Muscle layer of duodenum (tissue), 2 donors: ENCODE measurements at regions not wholly inside any gene's neighbourhood (a gene's known extent, or its start where the extent isn't known, plus 50 kb on each side); places are given as distances from the start of the nearest gene placed in this dataset.
"Not testable (repeated sequence)": the region's sequence is repeated elsewhere in the genome, so short reads cannot be mapped to it uniquely, and the experiment has no call there.

ENCODE experiments used
- H3K27ac ChIP-seq: one replicate; pipeline ENCODE4 v1.7.0; 2013; ENCODE audit warnings: mild to moderate bottlenecking, low read length
- H3K27me3 ChIP-seq: one replicate; pipeline ENCODE4 v1.7.0; 2013; ENCODE audit warnings: low read depth, mild to moderate bottlenecking, control low read depth, low read length
- H3K36me3 ChIP-seq, 2 donors: one replicate each; pipeline ENCODE4 v1.7.0; 2013; ENCODE audit warnings: low read length in 2 of 2, control low read depth in 1 of 2, mild to moderate bottlenecking in 1 of 2; ENCODE audit not compliant: insufficient read depth in 2 of 2, control insufficient read depth in 1 of 2
- H3K4me1 ChIP-seq, 2 donors: one replicate each; pipeline ENCODE4 v1.7.0; 2013; ENCODE audit warnings: low read length in 2 of 2, mild to moderate bottlenecking in 2 of 2, control low read depth in 1 of 2, moderate library complexity in 1 of 2; ENCODE audit not compliant: insufficient read depth in 2 of 2, control insufficient read depth in 1 of 2
- H3K4me3 ChIP-seq, 2 donors: one replicate each; pipeline ENCODE4 v1.7.0; 2013; ENCODE audit warnings: low read length in 2 of 2, low read depth in 1 of 2, mild to moderate bottlenecking in 1 of 2
- H3K9me3 ChIP-seq, 2 donors: one replicate each; pipeline ENCODE4 v1.7.0; 2013; ENCODE audit warnings: low read length in 2 of 2, control low read depth in 1 of 2, mild to moderate bottlenecking in 1 of 2; ENCODE audit not compliant: control insufficient read depth in 1 of 2
- donor health status: healthy.

DNA sequence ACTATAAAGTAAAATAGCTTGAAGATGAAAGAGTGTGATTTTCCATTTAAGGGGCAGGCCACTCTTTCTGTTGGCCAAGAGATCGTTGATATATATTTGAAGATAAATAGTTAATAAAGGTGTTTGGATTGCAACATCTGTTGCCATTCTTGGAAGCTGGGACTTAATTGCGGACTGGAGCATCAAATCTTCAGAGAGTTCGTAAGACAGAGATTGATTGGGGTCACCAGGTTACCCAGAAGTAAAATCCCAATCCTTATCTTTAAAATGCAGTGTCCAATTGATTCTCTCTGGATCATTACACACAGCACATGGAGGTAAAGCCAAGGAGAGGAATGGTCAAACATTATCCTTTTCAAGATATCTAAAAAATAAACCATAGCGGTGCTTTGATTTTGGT is 220.8 kb upstream of the HES1 start:
- H3K9me3 ChIP-seq = no peaks in the 10 kb centered on the region
- H3K36me3 ChIP-seq = no peaks in the 10 kb centered on the region
- no peak overlapping the region for H3K4me3 ChIP-seq
- no peaks in the 10 kb centered on the region for H3K4me1 ChIP-seq
- H3K27ac ChIP-seq = no peak overlapping the region
- no peaks in the 10 kb centered on the region for H3K27me3 ChIP-seq

GRCh38 chr3:193915613-193916012 is 220.3 kb upstream of the HES1 start:
- no peak overlapping the region for H3K27ac ChIP-seq
- H3K9me3 ChIP-seq = no peaks in the 10 kb centered on the region
- H3K4me3 ChIP-seq = no peak overlapping the region
- no peaks in the 10 kb centered on the region for H3K36me3 ChIP-seq
- H3K27me3 ChIP-seq = no peaks in the 10 kb centered on the region
- H3K4me1 ChIP-seq = no peaks in the 10 kb centered on the region

- no peak overlapping the region for H3K4me3 ChIP-seq
Measured at GRCh38 chr3:193917158-193917557, 218.8 kb upstream of the HES1 start.

GRCh38 chr3:193921465-193921864 is 214.5 kb upstream of the HES1 start:
- H3K9me3 ChIP-seq = peaks cover 0 to 15% of the 10 kb centered on the region in 2 donors
- no peaks in the 10 kb centered on the region for H3K36me3 ChIP-seq
- H3K4me3 ChIP-seq = no peak overlapping the region
- no peaks in the 10 kb centered on the region for H3K27me3 ChIP-seq
- H3K27ac ChIP-seq = no peak overlapping the region
- no peaks in the 10 kb centered on the region for H3K4me1 ChIP-seq

More at GRCh38 chr3:193917158-193917557, 218.8 kb upstream of the HES1 start:
- Histone ChIP-seq H3K36me3 (no peaks in the 10 kb centered on the region), H3K4me1 (no peaks in the 10 kb centered on the region), H3K27me3 (no peaks in the 10 kb centered on the region), H3K9me3 (no peaks in the 10 kb centered on the region), H3K27ac (no peak overlapping the region)

GRCh38 chr3:193922034-193922774 is 213.7 kb upstream of the HES1 start:
- H3K4me3 ChIP-seq = no peak overlapping the region

DNA sequence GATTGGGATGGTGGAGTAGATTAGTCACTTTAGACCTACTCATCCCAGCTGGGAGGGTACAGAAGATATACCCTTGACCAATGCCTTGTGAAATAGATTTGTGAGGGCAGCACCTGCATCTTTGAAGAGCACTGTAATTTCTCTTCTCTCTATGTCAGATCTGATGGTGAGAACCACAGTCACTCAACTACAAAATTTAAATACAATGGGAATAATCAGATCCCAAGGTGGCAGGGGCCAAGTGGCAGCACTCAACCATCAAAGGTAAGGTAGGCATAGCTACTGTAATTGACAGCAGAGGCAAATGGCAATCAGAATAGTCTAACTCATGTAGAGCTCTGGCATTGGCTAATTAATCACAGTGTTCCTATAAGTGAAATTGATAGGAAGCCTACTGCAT is 212.0 kb upstream of the HES1 start:
- H3K4me3 ChIP-seq, H3K27ac ChIP-seq, H3K36me3 ChIP-seq, H3K27me3 ChIP-seq, H3K4me1 ChIP-seq: not testable (repeated sequence)
- H3K9me3 ChIP-seq = peaks cover 0 to 15% of the 10 kb centered on the region in 2 donors

More at GRCh38 chr3:193922034-193922774, 213.7 kb upstream of the HES1 start:
- no peak overlapping the region for H3K27ac ChIP-seq
- peaks cover 0 to 15% of the 10 kb centered on the region in 2 donors for H3K9me3 ChIP-seq
- no peaks in the 10 kb centered on the region for H3K27me3 ChIP-seq
- no peaks in the 10 kb centered on the region for H3K36me3 ChIP-seq
- H3K4me1 ChIP-seq = no peaks in the 10 kb centered on the region

DNA sequence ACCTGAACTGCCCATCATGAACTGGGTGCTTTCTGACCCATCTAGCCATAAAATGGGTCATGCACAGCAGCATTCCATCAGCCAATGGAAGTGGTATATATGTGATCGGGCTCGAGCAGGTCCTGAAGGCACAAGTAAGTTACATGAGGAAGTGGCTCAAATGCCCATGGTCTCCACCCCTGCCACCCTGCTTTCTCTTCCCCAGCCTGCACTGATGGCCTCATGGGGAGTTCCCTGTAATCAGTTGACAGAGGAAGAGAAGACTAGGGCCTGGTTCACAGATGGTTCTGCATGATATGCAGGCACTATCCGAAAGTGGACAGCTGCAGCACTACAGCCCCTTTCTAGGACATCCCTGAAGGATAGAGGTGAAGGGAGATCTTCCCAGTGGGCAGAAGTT is 209.9 kb upstream of the HES1 start:
- H3K4me1 ChIP-seq, H3K4me3 ChIP-seq, H3K27ac ChIP-seq, H3K27me3 ChIP-seq, H3K36me3 ChIP-seq: not testable (repeated sequence)
- H3K9me3 ChIP-seq = peaks cover 0 to 15% of the 10 kb centered on the region in 2 donors

- H3K36me3 ChIP-seq, H3K27ac ChIP-seq, H3K4me1 ChIP-seq, H3K4me3 ChIP-seq, H3K27me3 ChIP-seq: not testable (repeated sequence)
- H3K9me3 ChIP-seq = peaks cover 0 to 15% of the 10 kb centered on the region in 2 donors
Measured at GRCh38 chr3:193927413-193928206, 208.3 kb upstream of the HES1 start.

DNA sequence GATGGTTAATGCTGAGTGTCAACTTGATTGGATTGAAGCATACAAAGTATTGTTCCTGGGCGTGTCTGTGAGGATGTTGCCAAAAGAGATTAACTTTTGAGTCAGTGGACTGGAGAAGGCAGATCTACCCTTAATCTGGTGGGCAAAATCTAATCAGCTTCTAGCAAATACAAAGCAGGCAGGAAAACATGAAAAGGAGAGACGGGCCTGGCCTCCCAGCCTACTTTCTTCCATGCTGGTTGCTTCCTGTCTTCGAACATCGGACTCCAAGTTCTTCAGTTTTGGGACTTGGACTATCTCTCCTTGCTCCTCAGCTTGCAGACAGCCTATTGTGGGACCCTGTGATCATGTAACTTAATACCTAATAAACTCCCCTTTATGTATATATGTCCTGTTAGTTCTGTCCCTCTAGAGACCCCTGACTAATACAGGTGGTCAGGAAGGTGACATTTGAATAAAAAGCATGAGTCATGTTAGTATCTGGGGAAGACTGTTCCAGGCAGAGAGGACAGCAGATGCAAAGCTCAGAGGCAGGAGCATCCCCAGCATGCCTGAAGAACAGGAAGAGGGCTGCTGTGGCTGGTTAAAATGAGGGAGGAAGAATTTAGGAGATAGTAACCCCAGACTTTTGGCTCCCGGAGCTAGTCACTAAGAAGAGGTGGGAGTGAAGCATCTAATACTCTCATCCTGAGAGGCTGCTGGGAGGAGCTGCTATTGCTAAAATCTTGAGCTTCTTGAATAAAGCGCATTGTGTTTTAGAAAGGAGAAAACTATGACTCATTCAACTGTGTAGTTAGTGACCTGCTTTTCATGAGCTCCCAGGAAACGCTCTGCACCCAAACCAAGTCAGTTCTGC is 207.4 kb upstream of the HES1 start:
- no peak overlapping the region for H3K27ac ChIP-seq
- no peak overlapping the region for H3K4me3 ChIP-seq
- no peaks in the 10 kb centered on the region for H3K4me1 ChIP-seq
- H3K9me3 ChIP-seq = peaks cover 0 to 10% of the 10 kb centered on the region in 2 donors
- H3K27me3 ChIP-seq = no peaks in the 10 kb centered on the region
- no peaks in the 10 kb centered on the region for H3K36me3 ChIP-seq

DNA sequence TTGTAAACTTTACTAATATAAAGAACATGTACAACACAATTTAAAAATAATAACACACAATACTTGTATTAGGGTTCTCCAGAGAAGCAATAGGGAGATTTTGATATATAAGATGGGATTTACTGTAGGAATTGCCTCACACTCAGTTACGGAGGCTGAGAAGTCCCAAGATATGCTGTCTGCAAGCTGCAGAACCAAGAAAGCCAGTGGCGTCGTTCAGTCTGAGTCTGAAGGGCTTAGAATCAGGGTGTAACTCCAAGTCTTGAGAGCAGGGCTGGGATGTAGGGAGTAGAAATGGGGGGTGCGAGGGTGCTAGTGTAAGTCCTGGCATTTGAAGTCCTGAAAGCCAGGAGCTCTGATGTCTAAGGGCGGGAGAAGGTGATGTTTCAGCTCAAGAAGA is 206.6 kb upstream of the HES1 start:
- Histone ChIP-seq H3K27me3 (no peaks in the 10 kb centered on the region), H3K9me3 (peaks cover 0 to 5% of the 10 kb centered on the region in 2 donors), H3K27ac (no peak overlapping the region), H3K36me3 (no peaks in the 10 kb centered on the region), H3K4me1 (no peaks in the 10 kb centered on the region), H3K4me3 (no peak overlapping the region)
